Smooth muscle cell (in vitro differentiated cells): ENCODE measurements at regions not wholly inside any gene's neighbourhood (a gene's known extent, or its start where the extent isn't known, plus 50 kb on each side); places are given as distances from the start of the nearest gene placed in this dataset.

Source experiments
- DNase-seq: peaks from one replicate; lab custom pipeline; 2025; ENCODE audit not compliant: unreplicated experiment; lab: John Stamatoyannopoulos, UW
- H2AFZ ChIP-seq: fragments of 200-600 bp; sonication (generic); 2 replicates; pipeline ENCODE4 v1.6.0; 2016; ENCODE audit warnings: antibody characterized with exemption, low read depth, mild to moderate bottlenecking
- H3F3A ChIP-seq: fragments of 200-600 bp; sonication (generic); 2 replicates; pipeline ENCODE4 v1.6.0; 2017; ENCODE audit warnings: antibody characterized with exemption, low read depth
- H3K27ac ChIP-seq: fragments of 200-600 bp; sonication (generic); 2 replicates; pipeline ENCODE4 v1.5.1; 2016; ENCODE audit warnings: low read depth, mild to moderate bottlenecking
- H3K27me3 ChIP-seq: fragments of 200-600 bp; sonication (generic); 2 replicates; pipeline ENCODE4 v1.6.1; 2016; ENCODE audit warnings: low read depth, mild to moderate bottlenecking
- H3K36me3 ChIP-seq: fragments of 200-600 bp; sonication (generic); 2 replicates; pipeline ENCODE4 v1.5.1; 2016; ENCODE audit warnings: low read depth
- H3K4me1 ChIP-seq: fragments of 200-600 bp; sonication (generic); 2 replicates; pipeline ENCODE4 v1.5.1; 2016; ENCODE audit warnings: low read depth
- H3K4me2 ChIP-seq: fragments of 200-600 bp; sonication (generic); 2 replicates; pipeline ENCODE4 v1.6.0; 2016; ENCODE audit warnings: mild to moderate bottlenecking
- H3K4me3 ChIP-seq: fragments of 200-600 bp; sonication (generic); 2 replicates; pipeline ENCODE4 v1.5.1; 2016; ENCODE audit warnings: mild to moderate bottlenecking
- H3K79me2 ChIP-seq: fragments of 200-600 bp; sonication (generic); 2 replicates; pipeline ENCODE4 v1.6.0; 2016; ENCODE audit warnings: low read depth, mild to moderate bottlenecking
- H3K9ac ChIP-seq: fragments of 200-600 bp; sonication (generic); 2 replicates; pipeline ENCODE4 v1.6.0; 2016; ENCODE audit warnings: low read depth
- H3K9me3 ChIP-seq: fragments of 200-600 bp; sonication (generic); replicated peaks from 2 replicates; pipeline ENCODE4 v1.5.1; 2016; ENCODE audit warnings: low read depth
- H4K20me1 ChIP-seq: fragments of 200-600 bp; sonication (generic); 2 replicates; pipeline ENCODE4 v1.6.0; 2016; ENCODE audit warnings: low read depth
- CTCF ChIP-seq: fragments of 200-600 bp; sonication (generic); IDR thresholded peaks from 2 replicates; pipeline ENCODE4 v1.5.1; 2017; ENCODE audit warnings: borderline replicate concordance, mild to moderate bottlenecking, antibody characterized with exemption; ENCODE audit not compliant: insufficient read depth, poor library complexity, severe bottlenecking
- WGBS: methylation state at CpG from one replicate; pipeline ENCODE4 v1.1.7; 2016; ENCODE audit warnings: low lambda C conversion rate; 5-methylcytosine and 5-hydroxymethylcytosine counted together

GRCh38 chr12:24739106-24739779 is 209.7 kb downstream of the BCAT1 start:
- no peak for TF ChIP-seq CTCF
- Histone ChIP-seq H3K79me2 (no peaks in the 10 kb centered on the region), H3K27ac (peak overlapping the region; percentile 39), H3F3A (no peaks in the 10 kb centered on the region), H3K4me2 (peak overlapping the region; percentile 28), H2AFZ (no peak overlapping the region), H4K20me1 (no peaks in the 10 kb centered on the region), H3K36me3 (no peaks in the 10 kb centered on the region), H3K9ac (no peak overlapping the region), H3K9me3 (no peaks in the 10 kb centered on the region), H3K27me3 (no peaks in the 10 kb centered on the region), H3K4me1 (peaks cover 12% of the 10 kb centered on the region), H3K4me3 (no peak overlapping the region)
- DNase-seq, result no peak
- 37% methylated on average over 2 of the region's 2 CpGs for WGBS

GRCh38 chr12:24738441-24738840 is 210.5 kb downstream of the BCAT1 start:
- DNase-seq, result no peak
- H3F3A ChIP-seq, result no peaks in the 10 kb centered on the region
- peak overlapping the region; percentile 28 for H3K4me2 ChIP-seq

GRCh38 chr12:24731596-24731995 is 217.3 kb downstream of the BCAT1 start:
- peak overlapping the region; percentile 83 for H2AFZ ChIP-seq
- no peaks in the 10 kb centered on the region for H3K27me3 ChIP-seq
- 13% methylated on average over 1 of the region's 1 CpG for WGBS
- H3K27ac ChIP-seq, result peak overlapping the region; percentile 71
- H3K79me2 ChIP-seq, result no peaks in the 10 kb centered on the region
- DNase-seq, result no peak
- H3K36me3 ChIP-seq, result no peaks in the 10 kb centered on the region
- H3K9ac ChIP-seq, result no peak overlapping the region
- peaks cover 10% of the 10 kb centered on the region for H3F3A ChIP-seq
- H4K20me1 ChIP-seq, result no peaks in the 10 kb centered on the region
- peaks cover 17% of the 10 kb centered on the region for H3K4me1 ChIP-seq
- peak overlapping the region; percentile 56 for H3K4me2 ChIP-seq
- H3K4me3 ChIP-seq, result no peak overlapping the region
- TF ChIP-seq CTCF, result no peak
- no peaks in the 10 kb centered on the region for H3K9me3 ChIP-seq

More at GRCh38 chr12:24738441-24738840, 210.5 kb downstream of the BCAT1 start:
- Histone ChIP-seq H3K4me1 (peaks cover 12% of the 10 kb centered on the region), H3K9ac (no peak overlapping the region), H3K4me3 (no peak overlapping the region), H3K79me2 (no peaks in the 10 kb centered on the region), H3K27ac (peak overlapping the region; percentile 39), H2AFZ (peak overlapping the region; percentile 5), H4K20me1 (no peaks in the 10 kb centered on the region), H3K9me3 (no peaks in the 10 kb centered on the region), H3K36me3 (no peaks in the 10 kb centered on the region), H3K27me3 (no peaks in the 10 kb centered on the region)
- 50% methylated on average over 2 of the region's 2 CpGs for WGBS
- TF ChIP-seq CTCF, result no peak

GRCh38 chr12:24730489-24730896 is 218.4 kb downstream of the BCAT1 start:
- Histone ChIP-seq H2AFZ (peak overlapping the region; percentile 3), H3K27ac (peak overlapping the region; percentile 71), H3K9ac (no peak overlapping the region), H3K4me1 (peaks cover 17% of the 10 kb centered on the region), H3K4me3 (no peak overlapping the region), H3K9me3 (no peaks in the 10 kb centered on the region), H3F3A (peaks cover 10% of the 10 kb centered on the region), H3K36me3 (no peaks in the 10 kb centered on the region), H4K20me1 (no peaks in the 10 kb centered on the region), H3K4me2 (peak overlapping the region; percentile 56), H3K27me3 (no peaks in the 10 kb centered on the region), H3K79me2 (no peaks in the 10 kb centered on the region)
- DNase-seq, result no peak
- no peak for TF ChIP-seq CTCF
- WGBS, result 100% methylated on average over 1 of the region's 1 CpG
